GM18873 (cell line): ENCODE measurements at regions not wholly inside any gene's neighbourhood (a gene's known extent, or its start where the extent isn't known, plus 50 kb on each side); places are given as distances from the start of the nearest gene placed in this dataset.
A peak's percentile ranks its signal among the peaks of the same experiment; 100 is the strongest.

Experiments used
- ATAC-seq: cut with Tn5 transposase; IDR thresholded peaks from one replicate; pipeline ENCODE4 v1.9.1; 2021; ENCODE audit warnings: mild to moderate bottlenecking, moderate library complexity, moderate number of reproducible peaks; ENCODE audit not compliant: unreplicated experiment, low FRiP score

DNA sequence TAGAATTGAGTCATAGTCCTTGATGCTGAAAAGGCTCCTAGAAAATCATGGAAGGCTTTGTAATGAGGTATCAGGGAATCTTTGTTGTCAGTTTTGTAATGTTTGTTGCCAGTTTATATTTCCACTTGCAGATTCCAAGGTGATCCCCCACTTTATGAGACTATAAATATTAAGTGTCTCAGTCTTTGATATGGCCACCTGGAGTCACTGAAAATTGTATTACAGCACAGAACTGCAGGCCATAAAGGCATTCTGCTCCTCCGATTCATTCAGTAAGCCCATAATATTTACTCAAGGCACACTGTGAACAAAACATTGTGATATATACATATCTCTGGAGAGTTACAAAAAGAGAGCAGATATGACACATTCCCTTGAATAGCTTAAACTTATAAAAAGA lies 457.8 kb upstream of the ZNF385D start:
- no peak for ATAC-seq

DNA sequence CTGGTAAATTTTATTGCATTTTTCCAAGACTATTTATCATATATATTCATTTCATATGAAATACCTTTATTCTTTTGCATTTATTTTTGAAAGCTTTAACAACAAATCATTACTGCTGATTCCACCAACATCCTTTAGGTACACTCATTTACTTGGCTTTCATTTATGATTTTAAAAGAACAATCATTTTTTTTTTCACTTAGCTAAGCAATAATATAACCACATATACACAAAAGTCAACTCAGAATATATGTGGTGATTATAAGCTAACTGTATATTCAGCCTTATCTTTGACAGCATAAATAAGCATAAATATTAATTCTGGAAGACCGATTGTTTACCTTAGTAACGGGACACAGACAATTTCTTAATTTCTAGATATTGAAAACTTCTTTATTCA lies 458.6 kb upstream of the ZNF385D start:
- no peak for ATAC-seq

DNA sequence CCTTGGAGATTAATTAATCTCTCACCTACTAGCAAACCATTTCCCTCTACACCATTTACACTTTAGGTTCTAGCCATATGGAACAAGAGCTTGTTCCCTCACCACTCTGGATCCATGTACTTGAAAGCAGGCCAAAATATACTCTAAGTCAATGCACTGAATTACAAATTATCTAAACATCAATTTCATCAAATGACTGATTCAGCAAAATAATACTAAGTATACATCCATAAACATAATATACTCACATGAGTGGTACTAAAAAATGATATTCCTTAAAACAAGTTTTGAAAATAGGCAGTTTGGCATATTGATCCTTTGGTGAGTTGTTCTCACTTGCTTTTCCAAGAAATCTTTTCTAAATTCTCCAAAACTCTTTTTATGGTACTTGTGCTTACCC lies 459.7 kb upstream of the ZNF385D start:
- no peak for ATAC-seq

DNA sequence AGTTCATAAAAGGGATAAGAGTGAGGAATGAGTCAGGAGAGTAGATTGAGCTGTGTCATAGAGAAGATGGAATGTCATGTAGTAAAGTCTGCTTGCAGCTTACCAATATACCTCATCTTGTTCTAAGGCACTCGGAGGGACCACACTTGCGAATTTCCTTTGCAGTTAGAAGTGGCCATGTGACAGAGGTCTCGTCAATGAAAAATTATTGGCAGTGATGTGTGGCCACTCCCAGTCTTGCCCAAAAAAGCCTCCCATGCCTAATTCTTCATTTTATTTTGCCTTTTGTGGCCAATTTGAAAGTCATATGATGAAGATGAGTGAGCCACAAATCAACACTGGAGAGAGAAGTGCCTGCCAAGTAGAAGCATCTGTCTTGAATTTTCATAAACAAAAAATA lies 465.6 kb upstream of the ZNF385D start:
- no peak for ATAC-seq

DNA sequence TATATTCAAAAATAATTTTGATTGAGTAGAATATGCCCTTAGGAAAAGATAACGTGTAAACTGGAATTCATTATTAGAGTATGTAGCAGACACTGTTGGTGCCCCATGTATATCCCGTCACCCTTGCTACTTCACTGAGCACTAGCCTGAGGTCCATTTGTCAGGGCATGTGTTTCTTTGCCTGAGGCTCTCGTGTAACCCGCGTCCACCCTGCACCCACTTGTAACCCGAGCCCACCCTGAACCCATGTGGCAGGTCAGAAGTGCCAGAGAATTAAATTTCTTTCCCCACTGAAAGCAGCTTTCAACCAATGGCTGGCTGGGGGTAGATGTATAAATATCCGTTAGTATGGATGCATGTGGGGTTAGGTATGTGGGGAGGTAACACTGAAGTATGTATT lies 474.2 kb upstream of the ZNF385D start:
- no peak for ATAC-seq

DNA sequence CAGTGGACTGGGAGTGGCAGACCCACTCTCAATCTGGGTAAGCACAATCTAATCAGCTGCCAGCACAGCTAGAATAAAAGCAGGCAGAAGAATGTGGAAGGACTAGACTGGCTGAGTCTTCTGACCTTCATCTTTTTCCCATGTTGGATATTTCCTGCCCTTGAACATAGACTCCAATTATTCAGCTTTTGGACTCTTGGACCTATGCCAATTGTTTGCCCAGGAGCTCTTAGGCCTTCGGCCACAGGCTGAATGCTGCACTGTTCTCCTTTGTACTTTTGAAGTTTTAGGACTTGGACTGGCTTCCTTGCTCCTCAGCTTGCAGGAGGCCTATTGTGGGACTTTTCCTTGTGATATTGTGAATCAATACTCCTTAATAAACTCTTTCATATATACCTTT lies 477.7 kb upstream of the ZNF385D start:
- ATAC-seq: no peak

DNA sequence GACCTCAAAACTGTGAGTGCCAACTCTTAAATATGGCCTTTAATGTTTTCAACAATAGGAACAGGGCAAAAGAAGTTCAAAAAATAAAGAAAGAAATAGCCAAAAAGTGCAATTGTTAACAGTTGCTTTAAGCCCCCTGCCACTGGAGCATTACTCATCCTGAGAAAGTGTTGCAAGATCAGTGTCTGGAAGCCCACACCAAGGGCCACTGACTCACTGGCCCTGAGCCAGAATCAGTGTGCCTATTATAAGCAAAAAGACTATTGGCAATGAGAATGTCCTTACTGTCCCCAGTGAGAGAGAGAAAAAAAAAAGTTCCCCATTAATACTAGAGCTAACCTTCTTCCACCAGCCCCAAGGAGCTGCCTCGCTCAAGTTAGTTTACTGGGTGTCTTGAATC lies 480.1 kb upstream of the ZNF385D start:
- no peak for ATAC-seq

DNA sequence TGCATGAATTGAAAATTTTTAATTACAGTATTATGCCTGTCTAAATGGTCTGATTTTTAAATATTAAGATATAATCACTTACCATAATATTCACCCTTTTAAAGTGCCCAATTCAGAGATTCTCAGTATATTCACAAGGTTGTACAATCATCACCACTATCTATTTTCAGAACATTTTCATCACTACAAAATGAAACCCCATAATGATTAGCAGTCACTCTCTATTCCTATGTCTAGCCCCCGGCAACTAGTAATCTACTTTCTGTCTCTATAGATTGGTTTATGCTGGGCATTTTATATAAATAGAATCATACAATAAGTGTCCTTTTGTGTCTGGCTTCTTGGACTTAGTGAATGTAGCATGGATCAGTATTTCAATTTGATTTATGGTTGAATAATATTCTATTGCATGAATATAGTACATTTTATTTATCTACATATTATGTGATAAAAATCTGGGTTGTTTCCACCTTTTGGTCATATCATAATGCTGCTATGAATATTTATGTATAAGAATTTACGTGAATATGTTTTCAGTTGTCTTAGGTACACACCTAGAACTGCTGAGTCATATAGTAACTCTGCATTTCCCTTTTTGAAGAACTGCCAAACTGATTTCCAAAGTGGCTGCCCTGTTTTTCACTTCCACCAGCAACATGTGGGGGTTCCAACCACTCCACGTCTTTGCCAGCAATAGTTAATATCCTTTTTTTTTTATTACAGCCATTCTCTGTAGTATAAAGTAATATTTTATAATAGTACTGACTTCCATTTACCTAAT lies 485.7 kb upstream of the ZNF385D start:
- ATAC-seq: peak; percentile 69

DNA sequence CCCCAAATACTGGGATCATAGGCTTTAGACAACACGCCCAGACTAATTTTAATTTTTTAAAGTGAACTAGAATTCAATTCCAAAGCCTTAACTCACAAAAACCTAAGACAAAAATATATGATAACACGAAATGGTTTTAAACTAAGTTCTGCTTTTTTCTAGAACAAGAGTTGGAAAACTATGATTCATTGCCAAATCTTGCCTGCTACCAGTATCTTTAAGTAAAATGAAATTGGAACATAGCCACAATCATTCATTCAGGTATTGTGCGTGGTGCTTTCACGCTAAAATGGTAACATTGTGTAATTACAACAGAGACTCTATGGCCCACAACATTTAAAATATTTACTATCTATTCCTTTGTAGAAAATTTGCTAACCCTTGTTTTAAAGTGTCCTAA lies 488.0 kb upstream of the ZNF385D start:
- no peak for ATAC-seq

DNA sequence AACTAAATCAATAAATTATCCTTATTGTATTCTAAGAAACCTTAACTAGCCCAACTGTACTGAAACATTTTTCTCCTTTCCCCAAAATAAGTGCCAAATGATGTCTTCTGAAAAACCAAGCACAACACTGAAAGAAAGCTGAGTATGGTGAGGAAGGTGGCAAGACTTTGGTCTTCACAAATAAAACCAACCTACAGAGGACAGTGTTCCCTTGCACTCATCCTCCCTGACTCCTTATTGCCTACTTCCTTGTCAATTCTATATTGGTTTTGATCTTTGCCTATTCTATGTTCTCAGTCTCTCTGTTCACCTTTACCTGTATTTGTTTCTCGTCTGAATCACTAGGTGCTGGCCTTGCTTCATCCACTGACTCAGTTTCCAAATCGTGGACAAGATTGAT lies 490.1 kb upstream of the ZNF385D start:
- no peak for ATAC-seq

DNA sequence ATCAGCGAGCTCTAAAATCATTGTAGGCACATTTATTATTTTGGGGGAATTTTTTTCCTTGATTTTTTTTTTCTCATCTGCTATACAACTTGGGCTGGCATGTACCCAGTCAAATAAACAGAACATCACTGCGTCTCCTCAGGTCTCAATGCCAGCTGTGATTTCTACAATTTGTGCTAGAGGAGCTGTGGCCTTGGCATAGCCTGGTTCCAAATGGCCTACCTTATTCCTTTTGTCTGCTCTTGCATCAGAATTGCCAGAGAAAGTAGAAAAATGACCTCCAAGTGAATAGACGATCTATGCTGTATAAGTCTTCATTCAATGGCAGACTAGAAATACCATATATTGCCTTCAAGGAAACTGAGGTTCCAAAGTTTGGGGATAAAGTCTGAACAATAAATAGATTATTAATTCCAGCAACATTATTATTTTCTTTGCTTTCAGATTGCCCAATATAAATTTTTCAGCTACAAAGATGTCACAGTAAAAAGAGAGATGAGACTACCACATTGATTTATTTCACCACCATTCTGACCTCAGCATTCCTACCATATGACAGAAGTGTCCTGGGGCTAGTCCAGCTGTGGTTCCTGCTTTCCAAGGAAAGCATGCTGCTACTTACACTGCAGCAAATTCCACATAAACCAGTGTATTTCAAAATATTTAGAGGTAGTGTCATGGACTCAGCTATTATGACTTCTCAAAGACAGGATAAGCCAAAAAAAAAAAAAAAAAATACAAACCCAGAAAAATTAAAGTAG lies 493.9 kb upstream of the ZNF385D start:
- ATAC-seq: no peak

DNA sequence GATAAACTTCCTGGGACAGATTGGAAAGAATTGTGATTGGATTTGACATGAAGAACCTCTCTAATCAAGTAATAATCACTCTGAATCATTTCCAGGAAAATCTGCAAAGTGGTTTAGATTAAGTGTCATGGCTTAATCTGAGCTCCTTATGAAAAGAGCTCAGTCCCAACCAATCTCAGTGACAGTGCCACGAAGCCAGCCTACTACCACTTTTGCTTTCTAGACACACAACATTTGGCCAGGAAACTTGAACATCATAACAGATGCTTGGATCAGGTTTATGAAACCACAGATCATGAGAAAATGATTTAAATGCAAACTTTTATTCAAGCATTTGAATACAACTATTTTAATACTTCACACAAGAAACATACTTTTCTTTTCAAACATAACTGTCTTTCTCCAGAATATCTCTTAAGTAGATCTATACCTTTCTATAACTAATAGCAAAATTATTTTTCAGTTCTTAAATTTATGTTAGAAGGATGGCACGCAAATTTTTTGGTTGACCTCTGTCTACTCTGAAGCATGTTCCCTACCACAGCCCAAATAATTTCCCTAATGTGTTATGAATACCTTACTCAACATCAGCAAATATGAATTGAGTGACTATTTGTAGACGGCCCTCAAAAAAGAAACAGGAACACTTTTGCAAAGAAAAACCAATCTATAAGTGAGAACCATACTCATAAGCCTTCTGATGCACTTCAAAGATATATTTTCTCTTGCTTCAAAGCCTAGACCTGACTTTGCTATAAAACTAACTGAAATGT lies 495.0 kb upstream of the ZNF385D start:
- ATAC-seq: no peak

DNA sequence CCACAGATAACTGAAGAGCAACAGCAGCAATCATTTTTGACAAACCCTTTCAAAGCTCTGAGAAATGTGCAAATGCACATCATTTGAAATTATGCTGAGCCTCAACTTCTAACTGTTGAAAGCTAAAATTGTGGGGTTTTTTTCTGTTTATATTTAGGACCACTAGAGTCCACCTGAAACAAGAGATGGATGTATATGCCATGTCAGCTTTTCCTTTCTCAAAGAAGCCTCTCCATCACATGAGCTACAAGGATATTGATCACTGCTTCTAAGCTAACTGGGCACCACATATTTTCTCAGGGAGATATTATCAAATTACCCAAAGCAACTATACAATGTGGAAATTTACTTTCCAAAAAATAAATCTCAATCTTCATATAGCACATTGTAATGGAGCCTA lies 498.6 kb upstream of the ZNF385D start:
- no peak for ATAC-seq

DNA sequence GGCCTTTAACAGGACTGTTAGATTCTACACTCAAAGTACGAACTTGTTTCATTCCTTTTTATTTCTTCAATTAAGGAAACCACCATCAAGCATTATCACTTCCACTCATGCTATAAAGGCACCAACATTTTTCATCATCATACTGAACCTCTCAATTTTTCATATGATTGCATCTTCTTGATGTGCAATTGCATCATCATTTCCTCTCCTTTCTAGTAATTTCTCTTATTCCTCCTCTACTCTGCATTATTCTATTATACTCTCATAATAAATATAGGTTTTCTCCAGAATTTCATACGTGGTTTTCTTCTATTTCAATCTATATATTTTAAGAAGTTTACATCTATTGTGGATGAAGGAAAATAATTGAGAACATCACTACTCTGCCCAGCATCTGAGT lies 506.2 kb upstream of the ZNF385D start:
- no peak for ATAC-seq

DNA sequence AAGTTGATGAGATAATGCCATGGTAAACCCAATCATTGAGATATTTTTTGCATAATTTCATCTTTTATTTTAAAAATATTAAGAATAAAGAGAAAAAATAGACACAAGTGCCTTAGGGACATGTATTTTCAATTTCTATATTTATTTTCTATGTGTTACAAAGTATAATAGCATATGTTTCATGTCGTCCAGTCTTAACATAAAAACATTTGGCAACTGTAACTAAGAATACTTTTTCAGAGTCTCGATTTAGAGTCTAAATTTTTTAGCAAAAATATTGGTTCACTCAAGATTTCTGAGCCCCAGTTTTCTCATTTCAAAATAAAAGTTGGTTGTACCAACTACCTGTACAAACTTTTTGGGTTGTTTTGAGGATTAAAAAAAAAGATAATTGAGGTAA lies 511.4 kb upstream of the ZNF385D start:
- ATAC-seq: no peak

DNA sequence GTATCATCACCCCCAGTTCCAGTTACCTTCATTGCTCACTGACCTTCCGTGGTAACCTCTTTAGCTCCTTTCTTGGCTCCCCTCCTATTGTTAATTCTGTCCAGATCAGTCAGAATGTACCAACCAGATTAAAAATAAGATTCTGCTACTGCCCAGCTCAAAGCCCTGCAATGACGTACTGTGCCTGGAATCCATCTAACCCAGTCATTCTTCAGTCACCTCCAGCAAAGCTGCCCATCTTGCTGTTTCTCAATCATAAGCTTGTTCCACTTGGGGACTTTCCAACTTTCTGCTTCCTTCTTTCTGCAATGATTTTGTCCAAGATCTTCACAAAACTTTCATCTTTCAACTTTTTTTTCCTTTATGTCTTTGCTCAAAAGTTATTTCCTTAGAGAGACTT lies 512.0 kb upstream of the ZNF385D start:
- ATAC-seq: no peak

DNA sequence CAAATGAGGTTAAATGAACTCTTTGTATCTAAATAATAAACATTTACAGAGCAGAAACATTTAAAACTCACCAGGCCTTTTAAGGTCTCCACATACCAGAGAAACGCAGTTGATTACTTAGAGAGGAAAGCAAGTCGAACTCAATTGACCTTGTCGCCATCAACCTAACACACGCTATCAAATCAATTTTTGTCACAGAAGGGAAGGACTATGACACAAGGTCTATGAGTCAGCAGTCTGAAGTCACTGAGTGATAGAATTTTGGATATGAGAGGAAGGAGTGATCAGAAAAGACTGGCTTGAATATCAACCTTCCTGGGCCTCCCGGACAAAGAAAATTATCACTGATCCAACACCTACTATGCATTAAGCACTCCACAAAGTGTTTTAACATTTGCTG lies 514.4 kb upstream of the ZNF385D start:
- no peak for ATAC-seq

DNA sequence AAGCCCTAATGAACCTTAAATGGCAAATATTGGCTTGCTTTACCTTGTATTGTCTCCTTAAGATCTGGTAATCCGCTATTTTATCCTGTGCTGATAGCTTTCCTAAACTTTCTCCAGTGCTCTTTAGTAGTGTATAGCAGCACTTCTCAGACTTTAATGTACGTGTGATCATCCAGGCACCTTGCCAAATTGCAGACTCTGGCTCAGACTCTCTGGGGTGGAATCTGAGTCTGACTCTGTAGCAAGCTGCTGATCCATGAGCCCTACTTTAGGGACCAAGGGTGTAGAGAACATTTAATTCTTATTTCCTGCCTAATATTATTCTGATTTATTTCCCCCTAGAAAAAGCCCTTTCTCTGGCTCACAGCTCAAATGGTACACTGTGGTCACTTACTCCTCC lies 518.8 kb upstream of the ZNF385D start:
- ATAC-seq: no peak

DNA sequence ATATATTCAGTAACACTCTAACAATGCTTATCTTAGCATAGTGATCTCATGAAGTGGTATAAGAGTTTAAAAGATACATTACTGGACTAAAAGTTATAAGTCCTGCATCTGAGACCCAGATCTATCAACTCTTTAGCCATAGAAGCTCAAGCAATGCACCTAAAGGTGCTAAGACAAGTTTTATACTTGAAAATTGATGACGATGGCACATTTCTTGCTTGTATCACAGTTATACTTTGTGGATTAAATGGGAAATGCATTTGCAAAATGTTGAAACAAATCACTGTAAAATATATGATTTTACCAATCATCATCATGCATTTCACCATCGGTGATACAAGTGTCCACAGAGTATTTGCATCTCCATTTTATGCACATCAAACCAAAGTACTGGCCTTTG lies 525.3 kb upstream of the ZNF385D start:
- ATAC-seq: no peak

DNA sequence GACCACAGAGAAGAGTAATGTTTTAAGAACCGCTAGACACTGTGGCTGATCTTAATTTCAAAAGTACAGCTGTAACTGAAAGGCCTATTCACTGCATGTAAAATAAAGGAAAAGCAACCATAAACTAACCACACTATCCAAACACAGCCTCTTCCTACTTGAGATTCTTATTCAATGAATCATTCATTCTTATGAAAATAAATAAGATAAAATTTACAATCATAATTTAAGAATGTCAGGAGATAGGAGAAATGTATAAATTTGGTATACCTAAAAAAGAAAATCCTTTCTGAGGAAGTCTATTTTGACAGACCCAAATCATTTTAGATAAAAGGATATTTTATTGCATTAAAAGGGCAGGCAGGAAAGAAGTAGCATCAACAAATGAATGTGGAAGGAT lies 533.5 kb upstream of the ZNF385D start:
- no peak for ATAC-seq

DNA sequence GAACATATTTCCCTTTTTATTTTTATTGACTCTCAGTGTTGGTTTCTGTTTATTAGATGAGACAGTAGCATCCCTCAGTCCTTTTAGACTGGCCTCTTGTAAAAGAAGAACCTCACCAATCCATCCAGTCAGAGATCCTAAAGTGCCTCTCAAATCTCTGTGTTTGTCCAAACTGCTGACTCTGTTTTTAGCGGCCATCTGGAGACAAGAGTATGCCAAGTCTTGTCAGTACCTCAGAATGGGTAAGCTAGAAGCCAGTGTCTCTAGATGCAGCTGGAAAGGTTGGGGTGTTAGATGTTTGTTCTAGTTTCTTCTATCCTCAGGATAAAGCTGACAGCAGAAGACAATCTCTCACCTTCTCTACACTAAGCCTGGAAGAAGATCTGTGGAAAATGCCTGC lies 537.7 kb upstream of the ZNF385D start:
- no peak for ATAC-seq
